Liver (tissue), 7 donors: ENCODE measurements at regions not wholly inside any gene's neighbourhood (a gene's known extent, or its start where the extent isn't known, plus 50 kb on each side); places are given as distances from the start of the nearest gene placed in this dataset.

Experiments used
- DNase-seq: peaks from one replicate; pipeline ENCODE4 v3.0.0-alpha.2; 2017; ENCODE audit warnings: low spot score
- H3K27ac ChIP-seq, 2 donors: one replicate each; pipeline ENCODE4 v1.7.0; 2013; ENCODE audit warnings: inconsistent platforms in 2 of 2, low read length in 2 of 2, control low read depth in 1 of 2, low read depth in 1 of 2, mild to moderate bottlenecking in 1 of 2
- H3K27me3 ChIP-seq, 4 donors: one replicate each; pipeline versions ENCODE4 v1.6.1 to v1.7.0; 2013; ENCODE audit warnings: low read length in 3 of 4, inconsistent platforms in 1 of 4, mild to moderate bottlenecking in 1 of 4, moderate library complexity in 1 of 4; ENCODE audit not compliant: control insufficient read depth in 4 of 4, insufficient read depth in 4 of 4
- H3K36me3 ChIP-seq, 4 donors: one replicate each; pipeline versions ENCODE4 v1.6.1 to v1.7.0; 2013; ENCODE audit warnings: low read length in 3 of 4, mild to moderate bottlenecking in 3 of 4, low read depth in 1 of 4, moderate library complexity in 1 of 4; ENCODE audit not compliant: control insufficient read depth in 4 of 4, insufficient read depth in 3 of 4
- H3K4me1 ChIP-seq, 4 donors: one replicate each; pipeline versions ENCODE4 v1.6.1 to v1.7.0; 2013; ENCODE audit warnings: low read length in 3 of 4, mild to moderate bottlenecking in 3 of 4, moderate library complexity in 1 of 4; ENCODE audit not compliant: control insufficient read depth in 4 of 4, insufficient read depth in 4 of 4
- H3K4me3 ChIP-seq, 3 donors: one replicate each; pipeline versions ENCODE4 v1.6.1 to v1.7.0; 2013; ENCODE audit warnings: low read length in 3 of 3, control low read depth in 1 of 3, low read depth in 1 of 3, mild to moderate bottlenecking in 1 of 3
- H3K9ac ChIP-seq, 2 donors: one replicate each; pipeline ENCODE4 v1.7.0; 2013; ENCODE audit warnings: low read length in 2 of 2, mild to moderate bottlenecking in 2 of 2, moderate library complexity in 2 of 2, control low read depth in 1 of 2, low read depth in 1 of 2
- H3K9me3 ChIP-seq, 4 donors: one replicate each; pipeline versions ENCODE4 v1.6.1 to v1.7.0; 2013; ENCODE audit warnings: low read length in 3 of 4; ENCODE audit not compliant: control insufficient read depth in 4 of 4
- EGR1 ChIP-seq, 2 donors: IDR thresholded peaks; 2 replicates each; pipeline ENCODE4 v1.6.1; 2016 to 2018; ENCODE audit warnings: antibody characterized with exemption in 2 of 2, low read depth in 2 of 2
- FOXA1 ChIP-seq: IDR thresholded peaks from 2 replicates; pipeline ENCODE4 v1.6.1; 2016; ENCODE audit warnings: antibody characterized with exemption
- FOXA2 ChIP-seq: IDR thresholded peaks from 2 replicates; pipeline ENCODE4 v1.6.1; 2016; ENCODE audit warnings: antibody characterized with exemption
- GABPA ChIP-seq, 2 donors: IDR thresholded peaks in 1 of 2; conservative IDR thresholded peaks in 1 of 2; 2 replicates each; pipeline ENCODE4 v1.6.1; 2016; ENCODE audit warnings: antibody characterized with exemption in 2 of 2, mild to moderate bottlenecking in 1 of 2, moderate library complexity in 1 of 2
- HNF4A ChIP-seq, 2 donors: conservative IDR thresholded peaks; 2 replicates each; pipeline ENCODE4 v1.6.1; 2016; ENCODE audit warnings: antibody characterized with exemption in 2 of 2, mild to moderate bottlenecking in 2 of 2
- HNF4G ChIP-seq: IDR thresholded peaks from 2 replicates; pipeline ENCODE4 v1.6.1; 2016; ENCODE audit warnings: antibody characterized with exemption
- JUND ChIP-seq, 2 donors: IDR thresholded peaks; 2 replicates each; pipeline ENCODE4 v1.6.1; 2016; ENCODE audit warnings: antibody characterized with exemption in 2 of 2
- NR2F2 ChIP-seq: IDR thresholded peaks from 2 replicates; pipeline ENCODE4 v1.6.1; 2016; ENCODE audit warnings: antibody characterized with exemption
- RAD21 ChIP-seq, 2 donors: IDR thresholded peaks; 2 replicates each; pipeline ENCODE4 v1.6.1; 2016; ENCODE audit warnings: antibody characterized with exemption in 2 of 2, mild to moderate bottlenecking in 2 of 2
- RXRA ChIP-seq, 2 donors: IDR thresholded peaks; 2 replicates each; pipeline ENCODE4 v1.6.1; 2017 to 2018; ENCODE audit warnings: antibody characterized with exemption in 2 of 2, mild to moderate bottlenecking in 1 of 2
- SP1 ChIP-seq: IDR thresholded peaks from 2 replicates; pipeline ENCODE4 v1.6.1; 2018; ENCODE audit warnings: antibody characterized with exemption, mild to moderate bottlenecking
- TAF1 ChIP-seq: conservative IDR thresholded peaks from 2 replicates; pipeline ENCODE4 v1.6.1; 2016; ENCODE audit warnings: antibody characterized with exemption, mild to moderate bottlenecking
- YY1 ChIP-seq: IDR thresholded peaks from 2 replicates; pipeline ENCODE4 v1.6.1; 2016; ENCODE audit warnings: antibody characterized with exemption, mild to moderate bottlenecking
- WGBS: extraction: QIAGEN DNeasy Blood & Tissue Kit; methylation state at CpG from one replicate; pipeline ENCODE4 v1.1.7; 2013; 5-methylcytosine and 5-hydroxymethylcytosine counted together
- TF ChIP-seq, protein P1 (sequence below): IDR thresholded peaks from 2 replicates; pipeline ENCODE4 v1.6.1; 2016; ENCODE audit warnings: antibody characterized with exemption, mild to moderate bottlenecking
- TF ChIP-seq, protein P2 (sequence below): IDR thresholded peaks from 2 replicates; pipeline ENCODE4 v1.6.1; 2016; ENCODE audit warnings: antibody characterized with exemption
- TF ChIP-seq, protein P3 (sequence below): IDR thresholded peaks from 2 replicates; pipeline ENCODE4 v1.6.1; 2016; ENCODE audit warnings: antibody characterized with exemption
- TF ChIP-seq, protein P4 (sequence below): IDR thresholded peaks from 2 replicates; pipeline ENCODE4 v1.6.1; 2016; ENCODE audit warnings: antibody characterized with exemption
- donor health status: healthy.
- donor health status: healthy.
- donor health status: healthy.
- donor health status: healthy.

DNA sequence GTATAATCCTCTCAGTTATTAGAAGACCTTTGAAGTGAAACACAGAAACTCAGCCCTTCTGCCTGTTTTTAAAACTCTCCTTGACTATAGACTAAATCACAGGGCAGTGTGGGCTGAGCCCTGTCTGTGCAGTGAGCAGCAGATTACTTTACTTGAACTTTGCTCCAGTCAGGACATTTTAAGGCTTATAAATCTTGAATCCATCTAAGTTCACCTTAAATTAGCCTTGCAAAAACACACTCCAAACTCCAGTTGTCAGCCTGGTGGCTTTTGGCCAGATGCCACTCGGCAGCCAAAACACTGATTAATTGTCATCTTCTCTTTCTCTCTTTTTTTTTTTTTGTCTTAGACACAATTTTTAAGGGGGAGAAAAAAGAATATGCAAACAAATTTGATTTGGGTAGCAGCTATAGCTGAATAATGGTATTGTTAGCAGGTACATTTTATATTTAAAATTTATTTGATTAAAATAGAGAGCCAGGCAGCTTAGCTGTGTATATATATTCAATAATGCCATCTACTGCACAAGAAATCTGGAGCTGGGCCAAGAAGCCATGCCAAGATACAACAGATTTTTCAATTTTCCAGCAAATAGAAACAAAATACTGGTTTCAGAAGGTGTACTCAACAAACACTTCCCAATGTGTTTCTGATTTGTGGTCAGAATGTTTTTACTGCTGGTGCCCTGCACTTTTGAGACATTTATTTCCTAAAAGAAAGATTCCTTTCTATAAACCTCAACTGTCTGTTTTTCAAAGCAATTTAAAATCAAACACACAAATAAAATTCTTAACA lies 247.7 kb downstream of the TFEC start:
- no peak for DNase-seq
- TF ChIP-seq NR2F2 (no peak), TAF1 (no peak), GABPA (IDR thresholded peaks at IDR 0.05 in 1 of 2, conservative IDR thresholded peaks at IDR 0.05 in 1 of 2) (no peak), SP1 (no peak), HNF4A (conservative IDR thresholded peaks at IDR 0.05) (no peak), YY1 (no peak), FOXA2 (no peak), HNF4G (no peak), EGR1 (IDR thresholded peaks at IDR 0.05; ENCODE audit: low read depth in 2 of 2) (no peak), RAD21 (IDR thresholded peaks at IDR 0.05) (no peak), JUND (IDR thresholded peaks at IDR 0.05) (no peak), FOXA1 (no peak), RXRA (IDR thresholded peaks at IDR 0.05) (no peak)
- TF ChIP-seq, protein P1, sequence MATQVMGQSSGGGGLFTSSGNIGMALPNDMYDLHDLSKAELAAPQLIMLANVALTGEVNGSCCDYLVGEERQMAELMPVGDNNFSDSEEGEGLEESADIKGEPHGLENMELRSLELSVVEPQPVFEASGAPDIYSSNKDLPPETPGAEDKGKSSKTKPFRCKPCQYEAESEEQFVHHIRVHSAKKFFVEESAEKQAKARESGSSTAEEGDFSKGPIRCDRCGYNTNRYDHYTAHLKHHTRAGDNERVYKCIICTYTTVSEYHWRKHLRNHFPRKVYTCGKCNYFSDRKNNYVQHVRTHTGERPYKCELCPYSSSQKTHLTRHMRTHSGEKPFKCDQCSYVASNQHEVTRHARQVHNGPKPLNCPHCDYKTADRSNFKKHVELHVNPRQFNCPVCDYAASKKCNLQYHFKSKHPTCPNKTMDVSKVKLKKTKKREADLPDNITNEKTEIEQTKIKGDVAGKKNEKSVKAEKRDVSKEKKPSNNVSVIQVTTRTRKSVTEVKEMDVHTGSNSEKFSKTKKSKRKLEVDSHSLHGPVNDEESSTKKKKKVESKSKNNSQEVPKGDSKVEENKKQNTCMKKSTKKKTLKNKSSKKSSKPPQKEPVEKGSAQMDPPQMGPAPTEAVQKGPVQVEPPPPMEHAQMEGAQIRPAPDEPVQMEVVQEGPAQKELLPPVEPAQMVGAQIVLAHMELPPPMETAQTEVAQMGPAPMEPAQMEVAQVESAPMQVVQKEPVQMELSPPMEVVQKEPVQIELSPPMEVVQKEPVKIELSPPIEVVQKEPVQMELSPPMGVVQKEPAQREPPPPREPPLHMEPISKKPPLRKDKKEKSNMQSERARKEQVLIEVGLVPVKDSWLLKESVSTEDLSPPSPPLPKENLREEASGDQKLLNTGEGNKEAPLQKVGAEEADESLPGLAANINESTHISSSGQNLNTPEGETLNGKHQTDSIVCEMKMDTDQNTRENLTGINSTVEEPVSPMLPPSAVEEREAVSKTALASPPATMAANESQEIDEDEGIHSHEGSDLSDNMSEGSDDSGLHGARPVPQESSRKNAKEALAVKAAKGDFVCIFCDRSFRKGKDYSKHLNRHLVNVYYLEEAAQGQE: no peak
- TF ChIP-seq, protein P2, sequence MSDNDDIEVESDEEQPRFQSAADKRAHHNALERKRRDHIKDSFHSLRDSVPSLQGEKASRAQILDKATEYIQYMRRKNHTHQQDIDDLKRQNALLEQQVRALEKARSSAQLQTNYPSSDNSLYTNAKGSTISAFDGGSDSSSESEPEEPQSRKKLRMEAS: no peak
- TF ChIP-seq, protein P3, sequence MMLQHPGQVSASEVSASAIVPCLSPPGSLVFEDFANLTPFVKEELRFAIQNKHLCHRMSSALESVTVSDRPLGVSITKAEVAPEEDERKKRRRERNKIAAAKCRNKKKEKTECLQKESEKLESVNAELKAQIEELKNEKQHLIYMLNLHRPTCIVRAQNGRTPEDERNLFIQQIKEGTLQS: no peak
- TF ChIP-seq, protein P4, sequence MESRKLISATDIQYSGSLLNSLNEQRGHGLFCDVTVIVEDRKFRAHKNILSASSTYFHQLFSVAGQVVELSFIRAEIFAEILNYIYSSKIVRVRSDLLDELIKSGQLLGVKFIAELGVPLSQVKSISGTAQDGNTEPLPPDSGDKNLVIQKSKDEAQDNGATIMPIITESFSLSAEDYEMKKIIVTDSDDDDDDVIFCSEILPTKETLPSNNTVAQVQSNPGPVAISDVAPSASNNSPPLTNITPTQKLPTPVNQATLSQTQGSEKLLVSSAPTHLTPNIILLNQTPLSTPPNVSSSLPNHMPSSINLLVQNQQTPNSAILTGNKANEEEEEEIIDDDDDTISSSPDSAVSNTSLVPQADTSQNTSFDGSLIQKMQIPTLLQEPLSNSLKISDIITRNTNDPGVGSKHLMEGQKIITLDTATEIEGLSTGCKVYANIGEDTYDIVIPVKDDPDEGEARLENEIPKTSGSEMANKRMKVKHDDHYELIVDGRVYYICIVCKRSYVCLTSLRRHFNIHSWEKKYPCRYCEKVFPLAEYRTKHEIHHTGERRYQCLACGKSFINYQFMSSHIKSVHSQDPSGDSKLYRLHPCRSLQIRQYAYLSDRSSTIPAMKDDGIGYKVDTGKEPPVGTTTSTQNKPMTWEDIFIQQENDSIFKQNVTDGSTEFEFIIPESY: no peak
- Histone ChIP-seq H3K27me3 (peaks cover 0 to 2% (median 0%) of the 10 kb centered on the region in 4 donors), H3K4me3 (no peak overlapping the region), H3K4me1 (no peaks in the 10 kb centered on the region), H3K9ac (no peak overlapping the region), H3K36me3 (no peaks in the 10 kb centered on the region), H3K27ac (no peak overlapping the region), H3K9me3 (no peaks in the 10 kb centered on the region)
- 37% methylated on average over 1 of the region's 1 CpG for WGBS

DNA sequence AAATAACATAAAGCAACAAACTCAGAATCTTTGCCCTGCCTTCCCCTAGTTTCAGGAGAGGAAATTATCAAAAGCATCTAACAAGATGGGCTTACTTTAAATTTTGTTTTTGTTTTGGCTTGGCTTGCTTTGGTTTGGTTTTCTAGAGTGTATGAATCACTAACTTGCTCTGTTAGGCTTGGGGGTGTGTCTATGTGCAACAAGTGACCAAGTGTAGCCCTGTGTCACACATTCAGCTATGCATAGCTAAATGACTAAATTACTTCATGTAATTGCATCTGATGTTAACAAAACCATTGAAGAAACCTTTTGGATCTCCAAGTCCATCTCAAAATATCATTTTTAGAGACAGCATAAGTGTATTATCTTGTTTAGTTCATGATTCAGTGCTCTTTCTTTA lies 251.0 kb downstream of the TFEC start:
- no peak overlapping the region for H3K27ac ChIP-seq
- DNase-seq: no peak
- no peaks in the 10 kb centered on the region for H3K9me3 ChIP-seq
- peaks cover 0 to 2% (median 0%) of the 10 kb centered on the region in 4 donors for H3K27me3 ChIP-seq
- H3K4me1 ChIP-seq: no peaks in the 10 kb centered on the region
- no peak for TF ChIP-seq HNF4G
- H3K36me3 ChIP-seq: no peaks in the 10 kb centered on the region
- H3K9ac ChIP-seq: no peak overlapping the region
- H3K4me3 ChIP-seq: no peak overlapping the region
